ENCODE measurements at regions not wholly inside any gene's neighbourhood (a gene's known extent, or its start where the extent isn't known, plus 50 kb on each side); places are given as distances from the start of the nearest gene placed in this dataset.
"Not testable (repeated sequence)": the region's sequence is repeated elsewhere in the genome, so short reads cannot be mapped to it uniquely, and the experiment has no call there.

GRCh38 chr12:38157933-38158401 lies 158.6 kb upstream of the ALG10B start:
- H3K36me3 Mint-ChIP-seq (ENCODE audit: low read depth): no peaks in the 10 kb centered on the region
- no peak for DNase-seq (ENCODE audit: low spot score)
- no peak overlapping the region for H3K27ac Mint-ChIP-seq
- intact Hi-C loops (cut with micrococcal nuclease): no loop called here
- H3K9me3 Mint-ChIP-seq: peaks cover 9% of the 10 kb centered on the region
- H3K4me1 Mint-ChIP-seq (ENCODE audit: low read depth): no peaks in the 10 kb centered on the region
- no peaks in the 10 kb centered on the region for H3K27me3 Mint-ChIP-seq (ENCODE audit: insufficient read depth)
- H3K4me3 Mint-ChIP-seq: no peak overlapping the region

- Mint-ChIP-seq H3K27ac (no peak overlapping the region), H3K4me3 (no peak overlapping the region), H3K27me3 (ENCODE audit: insufficient read depth) (no peaks in the 10 kb centered on the region), H3K36me3 (ENCODE audit: low read depth) (no peaks in the 10 kb centered on the region), H3K4me1 (ENCODE audit: low read depth) (no peaks in the 10 kb centered on the region), H3K9me3 (peaks cover 9% of the 10 kb centered on the region)
- intact Hi-C loops (cut with micrococcal nuclease): no loop called here
- DNase-seq (ENCODE audit: low spot score): no peak
These were observed 158.0 kb upstream of the ALG10B start for GRCh38 chr12:38158428-38159091.

GRCh38 chr12:38159092-38159551 lies 157.5 kb upstream of the ALG10B start:
- intact Hi-C loops (cut with micrococcal nuclease): no loop called here
- H3K27me3 Mint-ChIP-seq (ENCODE audit: insufficient read depth): no peaks in the 10 kb centered on the region
- peaks cover 10% of the 10 kb centered on the region for H3K9me3 Mint-ChIP-seq
- H3K27ac Mint-ChIP-seq: no peak overlapping the region
- H3K36me3 Mint-ChIP-seq (ENCODE audit: low read depth): no peaks in the 10 kb centered on the region
- H3K4me1 Mint-ChIP-seq (ENCODE audit: low read depth): no peaks in the 10 kb centered on the region
- DNase-seq (ENCODE audit: low spot score): no peak
- no peak overlapping the region for H3K4me3 Mint-ChIP-seq

DNA sequence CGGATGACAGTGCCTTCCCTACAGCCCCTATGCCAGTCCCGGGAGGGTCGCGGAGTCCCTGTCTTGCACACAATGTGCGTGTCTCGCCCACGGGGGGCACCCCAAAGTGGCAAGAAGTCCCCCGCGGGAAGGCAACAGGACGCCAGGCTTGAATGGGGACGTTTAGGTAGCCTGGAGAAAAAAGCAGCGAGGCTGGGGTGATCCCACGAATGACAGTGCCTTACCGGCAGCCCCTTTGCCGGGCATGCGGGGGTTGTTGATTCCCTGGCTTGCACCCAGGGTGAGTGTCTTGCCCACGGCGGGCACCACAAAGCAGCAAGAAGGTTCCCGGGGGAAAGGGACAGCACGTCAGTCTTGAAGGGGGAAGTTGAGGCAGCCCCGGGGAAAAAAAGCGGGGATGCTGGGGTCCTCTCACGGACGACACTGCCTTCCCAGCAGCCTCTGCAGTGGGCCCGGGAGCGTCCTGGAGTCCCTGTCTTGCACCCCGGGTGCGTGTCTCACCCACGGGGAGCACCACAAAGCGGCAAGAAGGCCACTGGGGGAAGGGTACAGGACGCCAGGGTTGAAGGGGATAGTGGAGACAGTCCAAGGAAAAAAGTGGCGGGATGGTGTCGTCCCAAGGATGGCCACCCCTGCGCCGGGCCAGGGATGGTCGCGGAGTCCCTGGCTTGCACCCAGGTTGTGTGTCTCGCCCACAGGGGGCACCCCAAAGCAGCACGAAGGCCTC lies 156.8 kb upstream of the ALG10B start:
- Mint-ChIP-seq H3K36me3 (ENCODE audit: low read depth) (no peaks in the 10 kb centered on the region), H3K27ac (no peak overlapping the region), H3K4me3 (no peak overlapping the region), H3K27me3 (ENCODE audit: insufficient read depth) (no peaks in the 10 kb centered on the region), H3K9me3 (peaks cover 13% of the 10 kb centered on the region), H3K4me1 (ENCODE audit: low read depth) (no peaks in the 10 kb centered on the region)
- intact Hi-C loops (cut with micrococcal nuclease): no loop called here
- DNase-seq (ENCODE audit: low spot score): no peak

GRCh38 chr12:38160318-38161122 lies 156.1 kb upstream of the ALG10B start:
- intact Hi-C loops (cut with micrococcal nuclease): no loop called here
- no peaks in the 10 kb centered on the region for H3K36me3 Mint-ChIP-seq (ENCODE audit: low read depth)
- no peaks in the 10 kb centered on the region for H3K4me1 Mint-ChIP-seq (ENCODE audit: low read depth)
- H3K27ac Mint-ChIP-seq: no peak overlapping the region
- H3K9me3 Mint-ChIP-seq: peaks cover 13% of the 10 kb centered on the region
- DNase-seq (ENCODE audit: low spot score): no peak
- H3K27me3 Mint-ChIP-seq (ENCODE audit: insufficient read depth): no peaks in the 10 kb centered on the region
- H3K4me3 Mint-ChIP-seq: no peak overlapping the region

- Mint-ChIP-seq H3K36me3 (ENCODE audit: low read depth) (no peaks in the 10 kb centered on the region), H3K27ac (no peak overlapping the region), H3K9me3 (peaks cover 8% of the 10 kb centered on the region), H3K27me3 (ENCODE audit: insufficient read depth) (no peaks in the 10 kb centered on the region), H3K4me1 (ENCODE audit: low read depth) (no peaks in the 10 kb centered on the region), H3K4me3 (no peak overlapping the region)
- intact Hi-C loops (cut with micrococcal nuclease): no loop called here
- no peak for DNase-seq (ENCODE audit: low spot score)
These were observed 155.2 kb upstream of the ALG10B start for GRCh38 chr12:38161123-38162000.

GRCh38 chr12:38162013-38162412 lies 154.6 kb upstream of the ALG10B start:
- intact Hi-C loops (cut with micrococcal nuclease): no loop called here
- Mint-ChIP-seq H3K4me1 (ENCODE audit: low read depth) (no peaks in the 10 kb centered on the region), H3K36me3 (ENCODE audit: low read depth) (no peaks in the 10 kb centered on the region), H3K27me3 (ENCODE audit: insufficient read depth) (no peaks in the 10 kb centered on the region), H3K9me3 (peaks cover 8% of the 10 kb centered on the region), H3K27ac (no peak overlapping the region), H3K4me3 (no peak overlapping the region)
- no peak for DNase-seq (ENCODE audit: low spot score)

DNA sequence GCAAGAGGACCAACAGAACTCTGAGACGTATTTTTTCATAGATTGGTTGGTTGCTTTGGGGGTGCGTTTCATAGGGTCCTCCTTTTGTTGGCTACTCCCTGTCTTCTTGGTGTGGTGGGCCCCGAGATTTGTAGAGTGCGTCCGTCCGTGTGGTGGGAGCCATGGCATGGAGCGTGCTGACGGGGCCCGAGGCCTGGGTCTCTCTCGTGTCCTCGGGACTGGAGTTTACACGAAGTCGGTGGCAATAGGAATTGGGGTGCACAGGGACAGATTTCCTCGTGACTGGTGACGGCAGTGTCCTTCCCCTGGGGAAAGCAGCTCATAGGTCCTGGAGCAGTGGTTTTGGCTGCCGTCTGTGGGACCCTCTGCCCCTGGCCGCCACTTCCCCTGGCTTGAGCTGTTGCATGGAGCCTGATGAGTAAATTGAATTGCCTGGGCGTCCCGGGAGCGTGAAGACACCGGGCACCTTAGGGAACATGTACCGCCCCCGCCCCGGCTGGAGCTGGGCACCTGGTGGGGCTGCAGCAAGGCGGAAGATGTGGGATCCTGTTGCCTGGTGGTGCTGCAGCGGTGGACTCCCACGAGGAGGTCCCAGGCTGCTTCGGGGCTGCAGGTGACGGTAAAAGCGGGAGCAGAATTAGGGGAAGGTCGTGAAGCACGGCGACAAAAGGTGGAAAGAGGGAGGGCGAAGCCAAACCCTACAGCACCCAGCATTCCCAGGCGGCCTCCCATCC lies 153.7 kb upstream of the ALG10B start:
- Mint-ChIP-seq H3K27ac (no peak overlapping the region), H3K36me3 (ENCODE audit: low read depth) (no peaks in the 10 kb centered on the region), H3K9me3 (peaks cover 8% of the 10 kb centered on the region), H3K27me3 (ENCODE audit: insufficient read depth) (no peaks in the 10 kb centered on the region), H3K4me3 (no peak overlapping the region), H3K4me1 (ENCODE audit: low read depth) (no peaks in the 10 kb centered on the region)
- intact Hi-C loops (cut with micrococcal nuclease): no loop called here
- DNase-seq (ENCODE audit: low spot score): no peak

DNA sequence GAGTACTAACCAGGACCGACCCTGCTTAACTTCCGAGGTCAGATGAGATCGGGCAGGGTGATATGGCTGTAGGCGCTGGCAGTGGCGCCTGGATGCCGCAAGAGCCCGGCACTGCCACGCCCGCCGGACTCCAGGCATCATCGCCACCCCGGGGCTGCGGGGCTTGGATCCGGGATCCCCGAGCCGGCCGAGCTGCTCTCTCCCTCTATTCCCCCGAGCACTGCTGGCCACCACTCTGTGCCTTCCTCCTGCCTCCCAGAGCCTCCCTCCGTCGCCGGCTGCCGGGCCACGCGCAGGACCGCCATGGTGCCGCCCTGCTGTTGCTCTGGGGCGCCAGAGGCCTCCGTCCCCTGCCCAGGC lies 153.2 kb upstream of the ALG10B start:
- Mint-ChIP-seq H3K27me3 (ENCODE audit: insufficient read depth) (no peaks in the 10 kb centered on the region), H3K27ac (no peak overlapping the region), H3K4me1 (ENCODE audit: low read depth) (no peaks in the 10 kb centered on the region), H3K36me3 (ENCODE audit: low read depth) (no peaks in the 10 kb centered on the region), H3K4me3 (no peak overlapping the region), H3K9me3 (peaks cover 8% of the 10 kb centered on the region)
- DNase-seq (ENCODE audit: low spot score): no peak
- intact Hi-C loops (cut with micrococcal nuclease): no loop called here

DNA sequence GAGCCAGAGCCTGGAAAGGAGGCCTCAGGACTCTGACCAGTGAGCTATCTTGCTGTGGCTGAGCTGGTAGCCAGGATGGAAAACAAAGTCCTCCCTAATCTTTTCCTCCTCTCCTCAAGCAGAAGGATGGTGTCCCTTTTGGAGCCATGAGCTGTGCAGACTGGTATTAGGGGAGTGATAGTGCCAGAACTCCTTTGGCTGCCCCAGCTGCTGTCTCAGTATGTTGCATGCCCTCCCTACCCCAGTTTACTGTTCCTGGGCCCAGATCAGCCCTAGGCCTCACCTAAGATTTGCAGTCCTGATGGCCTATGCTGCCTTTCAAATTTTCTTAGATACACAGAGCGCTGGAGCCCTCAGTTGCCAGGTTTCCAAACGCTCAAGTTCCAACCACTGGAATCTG lies 150.3 kb upstream of the ALG10B start:
- Mint-ChIP-seq H3K4me3 (no peak overlapping the region), H3K27ac (no peak overlapping the region), H3K36me3 (ENCODE audit: low read depth) (no peaks in the 10 kb centered on the region), H3K27me3 (ENCODE audit: insufficient read depth) (no peaks in the 10 kb centered on the region), H3K9me3 (peaks cover 8% of the 10 kb centered on the region), H3K4me1 (ENCODE audit: low read depth) (no peaks in the 10 kb centered on the region)
- no peak for DNase-seq (ENCODE audit: low spot score)
- intact Hi-C loops (cut with micrococcal nuclease): no loop called here

GRCh38 chr12:38175538-38175937 lies 141.0 kb upstream of the ALG10B start:
- Mint-ChIP-seq H3K9me3 (no peaks in the 10 kb centered on the region), H3K27me3 (ENCODE audit: insufficient read depth) (no peaks in the 10 kb centered on the region), H3K4me3 (no peak overlapping the region), H3K4me1 (ENCODE audit: low read depth) (no peaks in the 10 kb centered on the region), H3K27ac (no peak overlapping the region), H3K36me3 (ENCODE audit: low read depth) (no peaks in the 10 kb centered on the region)
- intact Hi-C loops (cut with micrococcal nuclease): no loop called here
- DNase-seq (ENCODE audit: low spot score): no peak

GRCh38 chr12:38183617-38184016 lies 133.0 kb upstream of the ALG10B start:
- H3K9me3 Mint-ChIP-seq; H3K4me3 Mint-ChIP-seq; DNase-seq (ENCODE audit: low spot score); intact Hi-C loops (cut with micrococcal nuclease); H3K4me1 Mint-ChIP-seq (ENCODE audit: low read depth); H3K27me3 Mint-ChIP-seq (ENCODE audit: insufficient read depth); H3K36me3 Mint-ChIP-seq (ENCODE audit: low read depth); H3K27ac Mint-ChIP-seq: not testable (repeated sequence)
